ENCODE measurements at regions not wholly inside any gene's neighbourhood (a gene's known extent, or its start where the extent isn't known, plus 50 kb on each side); places are given as distances from the start of the nearest gene placed in this dataset.

GRCh38 chr2:11092701-11093335, 62.4 kb upstream of the SLC66A3 start:
- Mint-ChIP-seq H3K27ac (peak overlapping the region in 1 of 3 experiments; percentile 84; a peak in 3 of 7 replicates), H3K4me3 (no peak overlapping the region), H3K4me1 (peaks cover 13 to 24% of the 10 kb centered on the region in 2 experiments), H3K9me3 (no peaks in the 10 kb centered on the region; a peak in 1 of 5 replicates), H3K36me3 (ENCODE audit: insufficient read depth in 1 of 3, low read depth in 3 of 3) (peaks cover 0 to 1% (median 0%) of the 10 kb centered on the region in 3 experiments; a peak in 1 of 7 replicates), H3K27me3 (ENCODE audit: low read depth) (no peaks in the 10 kb centered on the region; the same call in 1 of the 2 replicates)
- H2BK5ac ChIP-seq (ENCODE audit: insufficient read length, low read length): no peak overlapping the region
- H3K79me2 ChIP-seq (ENCODE audit: insufficient read depth, low read length): no peaks in the 10 kb centered on the region
- no peak overlapping the region for H3T11ph ChIP-seq (ENCODE audit: low read length)
- no peak overlapping the region for H3K9ac ChIP-seq (ENCODE audit: extremely low read depth, insufficient read length, low read length)
- H3K23ac ChIP-seq (ENCODE audit: insufficient read length, low read depth, low read length): no peak overlapping the region
- no peak overlapping the region for H3K27ac ChIP-seq (ENCODE audit: insufficient read length, low read depth, low read length)
- TF ChIP-seq CTCF (conservative IDR thresholded peaks at IDR 0.05): no peak
- no peaks in the 10 kb centered on the region for H3K27me3 ChIP-seq (ENCODE audit: insufficient read depth, low read length)
- H2AFZ ChIP-seq (ENCODE audit: low read length): no peak overlapping the region
- H2AK5ac ChIP-seq (ENCODE audit: insufficient read length, low read length): no peak overlapping the region
- WGBS (ENCODE audit: extremely low coverage, insufficient read length, low lambda C conversion rate): no CpG with 5 or more reads among the region's 5 CpGs
- no peak overlapping the region for H2BK12ac ChIP-seq (ENCODE audit: insufficient read length, low read depth, low read length)
- no peak overlapping the region for H4K5ac ChIP-seq (ENCODE audit: insufficient read length, low read depth, low read length)
- no peak overlapping the region for H3K18ac ChIP-seq (ENCODE audit: insufficient read length, low read depth, low read length)
- H2BK15ac ChIP-seq (ENCODE audit: low read depth, low read length): no peak overlapping the region
- no peak overlapping the region for H4K8ac ChIP-seq (replicated peaks; ENCODE audit: insufficient read length, low read depth, low read length)
- H4K91ac ChIP-seq (ENCODE audit: insufficient read length, low read depth, low read length): no peak overlapping the region
- no peak overlapping the region for H2BK20ac ChIP-seq (ENCODE audit: low read depth, low read length, poor library complexity, severe bottlenecking)
- no peak for DNase-seq
- H4K20me1 ChIP-seq (ENCODE audit: control insufficient read depth, insufficient read depth, insufficient read length): no peaks in the 10 kb centered on the region
- H3K56ac ChIP-seq (ENCODE audit: insufficient read length, low read depth, low read length): no peak overlapping the region
- no peak overlapping the region for H3K4ac ChIP-seq (ENCODE audit: low read depth, low read length)
- H3K14ac ChIP-seq (ENCODE audit: insufficient read depth, low read length): no peak overlapping the region
- no peaks in the 10 kb centered on the region for H3K9me3 ChIP-seq (ENCODE audit: control insufficient read depth, low read depth, low read length)
- H3K4me2 ChIP-seq (ENCODE audit: insufficient read depth, insufficient read length, low read length): no peak overlapping the region
- no peaks in the 10 kb centered on the region for H3K4me1 ChIP-seq (ENCODE audit: insufficient read depth, low read length)
- no peaks in the 10 kb centered on the region for H3K23me2 ChIP-seq (ENCODE audit: insufficient read length, low read depth, low read length, poor library complexity, severe bottlenecking)
- no peaks in the 10 kb centered on the region for H3K79me1 ChIP-seq (ENCODE audit: insufficient read depth, low read depth, low read length, poor library complexity, severe bottlenecking)
- H2BK120ac ChIP-seq (ENCODE audit: low read depth, low read length, poor library complexity, severe bottlenecking): no peak overlapping the region
